Body of pancreas (tissue), 4 donors: ENCODE measurements at regions not wholly inside any gene's neighbourhood (a gene's known extent, or its start where the extent isn't known, plus 50 kb on each side); places are given as distances from the start of the nearest gene placed in this dataset.

Source experiments
- POLR2A ChIP-seq, 3 donors: fragments of 450-650 bp; IDR thresholded peaks; one replicate each; pipeline ENCODE4 v1.6.1; 2016; ENCODE audit warnings: antibody characterized with exemption in 3 of 3, mild to moderate bottlenecking in 2 of 3
- TF ChIP-seq, protein P1 (sequence below), 7 experiments: fragments of 450-650 bp in 4 of 7; fragments of 200-600 bp in 3 of 7; sonication (generic) in 3 of 7; IDR thresholded peaks; one replicate each; pipeline ENCODE4 v1.5.1; 2016 to 2019; ENCODE audit warnings: antibody characterized with exemption in 7 of 7

DNA sequence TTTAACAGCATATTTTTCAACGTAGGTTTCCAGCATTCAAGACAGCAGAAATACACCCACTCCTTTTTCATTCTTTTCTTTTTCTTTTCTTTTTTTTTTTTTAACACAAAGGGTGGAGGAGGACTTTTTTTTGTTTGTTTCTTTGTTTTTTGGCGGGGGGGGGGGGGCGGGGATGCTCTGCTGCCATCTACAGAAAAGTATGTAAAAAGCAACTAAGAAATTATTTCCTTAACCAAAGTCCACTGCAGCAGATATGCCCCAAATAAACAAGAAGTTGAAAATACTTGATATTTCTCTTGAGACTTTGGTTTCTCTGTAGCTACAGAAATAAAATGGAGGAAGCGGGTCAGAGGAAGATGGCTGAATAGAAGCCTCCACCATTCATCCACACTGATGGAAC is 63.2 kb upstream of the PBDC1 start:
- no peak for TF ChIP-seq POLR2A (IDR thresholded peaks at IDR 0.05)
- TF ChIP-seq, protein P1, sequence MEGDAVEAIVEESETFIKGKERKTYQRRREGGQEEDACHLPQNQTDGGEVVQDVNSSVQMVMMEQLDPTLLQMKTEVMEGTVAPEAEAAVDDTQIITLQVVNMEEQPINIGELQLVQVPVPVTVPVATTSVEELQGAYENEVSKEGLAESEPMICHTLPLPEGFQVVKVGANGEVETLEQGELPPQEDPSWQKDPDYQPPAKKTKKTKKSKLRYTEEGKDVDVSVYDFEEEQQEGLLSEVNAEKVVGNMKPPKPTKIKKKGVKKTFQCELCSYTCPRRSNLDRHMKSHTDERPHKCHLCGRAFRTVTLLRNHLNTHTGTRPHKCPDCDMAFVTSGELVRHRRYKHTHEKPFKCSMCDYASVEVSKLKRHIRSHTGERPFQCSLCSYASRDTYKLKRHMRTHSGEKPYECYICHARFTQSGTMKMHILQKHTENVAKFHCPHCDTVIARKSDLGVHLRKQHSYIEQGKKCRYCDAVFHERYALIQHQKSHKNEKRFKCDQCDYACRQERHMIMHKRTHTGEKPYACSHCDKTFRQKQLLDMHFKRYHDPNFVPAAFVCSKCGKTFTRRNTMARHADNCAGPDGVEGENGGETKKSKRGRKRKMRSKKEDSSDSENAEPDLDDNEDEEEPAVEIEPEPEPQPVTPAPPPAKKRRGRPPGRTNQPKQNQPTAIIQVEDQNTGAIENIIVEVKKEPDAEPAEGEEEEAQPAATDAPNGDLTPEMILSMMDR (IDR thresholded peaks at IDR 0.05) = no peak
